ENCODE measurements at regions not wholly inside any gene's neighbourhood (a gene's known extent, or its start where the extent isn't known, plus 50 kb on each side); places are given as distances from the start of the nearest gene placed in this dataset.

DNA sequence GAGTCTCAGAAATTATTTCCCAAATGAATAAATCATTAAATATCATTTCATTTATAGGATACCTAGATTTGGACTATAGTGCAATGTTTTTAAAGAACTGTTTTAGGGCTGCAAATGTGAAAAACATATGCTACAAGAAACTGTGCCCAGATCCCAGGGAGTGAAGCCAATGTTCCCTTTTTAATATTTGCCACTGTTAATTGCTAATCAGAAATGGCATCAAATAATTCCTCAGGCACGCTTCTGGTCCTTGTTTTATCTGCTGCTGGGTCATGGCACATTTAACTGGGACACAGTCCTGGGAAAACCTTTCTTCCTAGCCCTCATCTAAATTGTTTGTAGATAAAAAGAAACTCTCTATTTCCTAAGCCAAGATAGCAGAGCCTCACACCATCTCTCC, 79.3 kb upstream of the CNTNAP4 start:
- TF ChIP-seq POLR2A (IDR thresholded peaks at IDR 0.05; ENCODE audit: low read depth, low read length): no peak
- TF ChIP-seq, protein P1, sequence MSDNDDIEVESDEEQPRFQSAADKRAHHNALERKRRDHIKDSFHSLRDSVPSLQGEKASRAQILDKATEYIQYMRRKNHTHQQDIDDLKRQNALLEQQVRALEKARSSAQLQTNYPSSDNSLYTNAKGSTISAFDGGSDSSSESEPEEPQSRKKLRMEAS (IDR thresholded peaks at IDR 0.05; ENCODE audit: insufficient read depth, insufficient read length): no peak
- TF ChIP-seq, protein P2, sequence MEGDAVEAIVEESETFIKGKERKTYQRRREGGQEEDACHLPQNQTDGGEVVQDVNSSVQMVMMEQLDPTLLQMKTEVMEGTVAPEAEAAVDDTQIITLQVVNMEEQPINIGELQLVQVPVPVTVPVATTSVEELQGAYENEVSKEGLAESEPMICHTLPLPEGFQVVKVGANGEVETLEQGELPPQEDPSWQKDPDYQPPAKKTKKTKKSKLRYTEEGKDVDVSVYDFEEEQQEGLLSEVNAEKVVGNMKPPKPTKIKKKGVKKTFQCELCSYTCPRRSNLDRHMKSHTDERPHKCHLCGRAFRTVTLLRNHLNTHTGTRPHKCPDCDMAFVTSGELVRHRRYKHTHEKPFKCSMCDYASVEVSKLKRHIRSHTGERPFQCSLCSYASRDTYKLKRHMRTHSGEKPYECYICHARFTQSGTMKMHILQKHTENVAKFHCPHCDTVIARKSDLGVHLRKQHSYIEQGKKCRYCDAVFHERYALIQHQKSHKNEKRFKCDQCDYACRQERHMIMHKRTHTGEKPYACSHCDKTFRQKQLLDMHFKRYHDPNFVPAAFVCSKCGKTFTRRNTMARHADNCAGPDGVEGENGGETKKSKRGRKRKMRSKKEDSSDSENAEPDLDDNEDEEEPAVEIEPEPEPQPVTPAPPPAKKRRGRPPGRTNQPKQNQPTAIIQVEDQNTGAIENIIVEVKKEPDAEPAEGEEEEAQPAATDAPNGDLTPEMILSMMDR (IDR thresholded peaks at IDR 0.05; ENCODE audit: extremely low read depth in 1 of 2, insufficient read depth in 1 of 2, low read depth in 1 of 2, low read length in 2 of 2): no peak

Data from endothelial cell of umbilical vein (primary cell).